ENCODE measurements at regions not wholly inside any gene's neighbourhood (a gene's known extent, or its start where the extent isn't known, plus 50 kb on each side); places are given as distances from the start of the nearest gene placed in this dataset.

- H3K36me3 ChIP-seq (ENCODE audit: insufficient read depth, low read length), result no peaks in the 10 kb centered on the region
- H2AFZ ChIP-seq (ENCODE audit: low read depth, low read length), result no peak overlapping the region
- peaks cover 3% of the 10 kb centered on the region for H3K27me3 ChIP-seq (ENCODE audit: insufficient read depth, low read length, poor library complexity)
- no peak for DNase-seq
- no peak overlapping the region for H3K9ac ChIP-seq (ENCODE audit: low read depth, low read length)
- no peak overlapping the region for H3K4me3 ChIP-seq (ENCODE audit: low read depth in 1 of 2, low read length in 2 of 2)
- peaks cover 4% of the 10 kb centered on the region; the same call in 1 of the 2 replicates for H4K20me1 ChIP-seq (ENCODE audit: insufficient read depth, low read length)
- no peak overlapping the region for H3K27ac ChIP-seq (ENCODE audit: low read length)
- TF ChIP-seq CTCF (IDR thresholded peaks at IDR 0.05; ENCODE audit: borderline replicate concordance, extremely low read depth, low read length, poor library complexity, severe bottlenecking), result no peak
- TF ChIP-seq EZH2 (IDR thresholded peaks at IDR 0.05; ENCODE audit: borderline replicate concordance, low read depth, low read length, severe bottlenecking), result no peak
- H3K4me2 ChIP-seq (ENCODE audit: insufficient read depth, low read length), result no peak overlapping the region
- ATAC-seq (ENCODE audit: insufficient read depth, low read depth), result no peak
- H3K79me2 ChIP-seq (ENCODE audit: insufficient read depth, low read length), result no peaks in the 10 kb centered on the region
- H3K9me3 ChIP-seq (ENCODE audit: insufficient read depth, low read length, severe bottlenecking), result no peaks in the 10 kb centered on the region
- H3K4me1 ChIP-seq (ENCODE audit: insufficient read depth, low read length), result no peaks in the 10 kb centered on the region
Measured at GRCh38 chr10:132469197-132469884, 68.2 kb upstream of the INPP5A start.

GRCh38 chr10:132470410-132471124 lies 67.0 kb upstream of the INPP5A start:
- Histone ChIP-seq H3K27me3 (ENCODE audit: insufficient read depth, low read length, poor library complexity) (peaks cover 3% of the 10 kb centered on the region), H3K4me3 (ENCODE audit: low read depth in 1 of 2, low read length in 2 of 2) (no peak overlapping the region), H3K9ac (ENCODE audit: low read depth, low read length) (no peak overlapping the region), H3K4me2 (ENCODE audit: insufficient read depth, low read length) (no peak overlapping the region), H3K79me2 (ENCODE audit: insufficient read depth, low read length) (no peaks in the 10 kb centered on the region), H4K20me1 (ENCODE audit: insufficient read depth, low read length) (peaks cover 4% of the 10 kb centered on the region; the same call in 1 of the 2 replicates), H2AFZ (ENCODE audit: low read depth, low read length) (no peak overlapping the region), H3K4me1 (ENCODE audit: insufficient read depth, low read length) (no peaks in the 10 kb centered on the region), H3K36me3 (ENCODE audit: insufficient read depth, low read length) (no peaks in the 10 kb centered on the region), H3K9me3 (ENCODE audit: insufficient read depth, low read length, severe bottlenecking) (no peaks in the 10 kb centered on the region), H3K27ac (ENCODE audit: low read length) (no peak overlapping the region)
- DNase-seq (peak; percentile 38), ATAC-seq (ENCODE audit: insufficient read depth, low read depth) (peak; percentile 75; the same call in 2 of the 3 replicates)
- TF ChIP-seq CTCF (IDR thresholded peaks at IDR 0.05; ENCODE audit: borderline replicate concordance, extremely low read depth, low read length, poor library complexity, severe bottlenecking) (no peak), EZH2 (IDR thresholded peaks at IDR 0.05; ENCODE audit: borderline replicate concordance, low read depth, low read length, severe bottlenecking) (no peak)

DNA sequence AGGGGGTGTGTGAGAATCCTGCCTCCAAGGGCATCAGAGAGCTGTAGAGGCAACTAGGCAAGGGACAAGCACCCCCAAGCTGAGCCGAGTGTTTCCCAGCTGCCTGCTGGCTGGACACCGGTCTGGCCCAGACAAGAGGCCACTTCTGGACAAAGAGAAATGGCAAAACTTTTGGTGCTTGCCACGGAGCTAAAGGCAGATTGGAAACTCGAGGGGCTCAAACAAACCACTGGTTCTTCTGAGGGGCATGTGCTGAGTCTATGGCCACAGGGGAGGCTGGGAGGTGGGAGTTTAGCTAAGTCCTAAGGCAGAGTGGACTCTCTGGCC lies 66.5 kb upstream of the INPP5A start:
- Histone ChIP-seq H4K20me1 (ENCODE audit: insufficient read depth, low read length) (peaks cover 4% of the 10 kb centered on the region; the same call in 1 of the 2 replicates), H3K4me1 (ENCODE audit: insufficient read depth, low read length) (no peaks in the 10 kb centered on the region)
- ATAC-seq (ENCODE audit: insufficient read depth, low read depth), result 0 out of 3 replicates have a peak, but pooled peaks have one; percentile 14

More for the DNA sequence above, 66.5 kb upstream of the INPP5A start:
- Histone ChIP-seq H3K9me3 (ENCODE audit: insufficient read depth, low read length, severe bottlenecking) (no peaks in the 10 kb centered on the region), H3K4me3 (ENCODE audit: low read depth in 1 of 2, low read length in 2 of 2) (no peak overlapping the region), H3K9ac (ENCODE audit: low read depth, low read length) (no peak overlapping the region), H3K27ac (ENCODE audit: low read length) (no peak overlapping the region), H3K79me2 (ENCODE audit: insufficient read depth, low read length) (no peaks in the 10 kb centered on the region), H3K4me2 (ENCODE audit: insufficient read depth, low read length) (no peak overlapping the region), H3K27me3 (ENCODE audit: insufficient read depth, low read length, poor library complexity) (peaks cover 3% of the 10 kb centered on the region), H2AFZ (ENCODE audit: low read depth, low read length) (no peak overlapping the region), H3K36me3 (ENCODE audit: insufficient read depth, low read length) (no peaks in the 10 kb centered on the region)
- TF ChIP-seq CTCF (IDR thresholded peaks at IDR 0.05; ENCODE audit: borderline replicate concordance, extremely low read depth, low read length, poor library complexity, severe bottlenecking), result no peak
- no peak for TF ChIP-seq EZH2 (IDR thresholded peaks at IDR 0.05; ENCODE audit: borderline replicate concordance, low read depth, low read length, severe bottlenecking)
- no peak for DNase-seq
